ENCODE measurements at regions not wholly inside any gene's neighbourhood (a gene's known extent, or its start where the extent isn't known, plus 50 kb on each side); places are given as distances from the start of the nearest gene placed in this dataset.

DNA sequence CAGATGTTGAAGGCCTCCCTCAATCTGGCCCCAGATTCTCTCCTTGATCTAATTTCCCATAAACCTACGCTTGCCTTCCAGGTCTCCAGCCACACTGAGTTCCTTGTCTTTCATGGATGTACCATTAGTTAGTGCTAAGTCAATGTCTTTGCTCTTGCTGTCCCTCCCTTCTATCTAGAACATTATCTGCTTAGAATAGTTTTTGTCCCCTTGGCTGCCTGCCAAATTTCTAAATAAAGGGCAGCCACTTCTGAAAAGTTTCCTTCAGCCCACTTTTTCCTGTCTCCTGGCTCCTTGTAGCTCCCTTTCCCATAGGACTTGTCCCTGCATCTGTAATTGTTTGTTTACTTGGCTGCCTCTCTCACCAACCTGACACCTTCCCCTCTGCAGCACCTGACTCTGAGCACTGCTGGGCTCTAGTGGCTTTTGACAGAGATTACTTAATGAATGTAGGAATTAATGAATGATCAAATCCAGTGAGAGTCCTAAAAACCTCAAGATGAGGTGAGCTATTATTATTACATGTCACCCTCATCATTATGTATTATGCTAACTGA, 58.3 kb downstream of the CXCL12 start:
- H3K9me3 ChIP-seq (ENCODE audit: control insufficient read depth, insufficient read depth, low read depth, low read length), result no peaks in the 10 kb centered on the region
- no peak overlapping the region for H3K9ac ChIP-seq (ENCODE audit: low read length)
- no peaks in the 10 kb centered on the region for H3K4me1 ChIP-seq (ENCODE audit: control insufficient read depth, insufficient read depth, low read length)
- H3K27me3 ChIP-seq (ENCODE audit: control insufficient read depth, insufficient read depth, low read length), result no peaks in the 10 kb centered on the region
- H3K36me3 ChIP-seq (ENCODE audit: control insufficient read depth, insufficient read depth, low read length), result no peaks in the 10 kb centered on the region
- no peak overlapping the region for H3K27ac ChIP-seq (ENCODE audit: low read depth, low read length)
- H3K4me3 ChIP-seq (ENCODE audit: low read depth, low read length), result no peak overlapping the region

DNA sequence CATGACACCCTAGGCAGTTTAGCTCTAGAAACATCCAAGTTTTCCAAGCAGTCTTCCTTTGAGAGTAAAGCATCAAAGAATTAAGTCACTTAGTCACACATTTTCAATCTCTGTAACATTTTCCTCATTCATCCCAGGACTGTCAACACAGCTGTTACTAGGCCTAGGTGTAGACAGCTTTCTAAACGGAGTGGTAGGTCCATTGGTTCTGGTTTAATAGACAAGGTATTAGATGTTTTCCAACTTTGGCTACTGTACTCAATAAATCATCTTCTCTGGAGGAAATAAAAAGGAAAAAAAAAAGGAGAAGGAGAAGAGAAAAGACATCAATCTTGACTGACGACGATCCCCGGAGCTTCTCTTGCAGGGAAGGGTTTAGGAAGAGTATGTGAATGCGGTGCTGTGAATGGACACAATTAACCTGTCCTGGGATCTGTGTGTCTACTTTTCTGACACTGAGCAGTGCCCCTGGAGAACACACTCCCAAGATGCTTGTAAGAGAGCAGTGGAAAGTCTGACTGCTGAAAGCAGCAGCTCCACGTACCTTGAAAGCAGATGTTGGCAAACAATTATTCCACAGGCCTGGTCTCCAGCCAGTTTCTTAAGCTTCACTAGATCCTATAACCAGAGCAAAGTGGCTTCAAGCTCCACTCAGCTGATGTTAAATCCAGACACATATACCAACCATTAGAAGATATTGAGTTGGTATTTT, 59.1 kb downstream of the CXCL12 start:
- Histone ChIP-seq H3K27me3 (ENCODE audit: control insufficient read depth, insufficient read depth, low read length) (no peaks in the 10 kb centered on the region), H3K27ac (ENCODE audit: low read depth, low read length) (no peak overlapping the region), H3K9ac (ENCODE audit: low read length) (no peak overlapping the region), H3K4me1 (ENCODE audit: control insufficient read depth, insufficient read depth, low read length) (no peaks in the 10 kb centered on the region), H3K9me3 (ENCODE audit: control insufficient read depth, insufficient read depth, low read depth, low read length) (no peaks in the 10 kb centered on the region), H3K4me3 (ENCODE audit: low read depth, low read length) (no peak overlapping the region), H3K36me3 (ENCODE audit: control insufficient read depth, insufficient read depth, low read length) (no peaks in the 10 kb centered on the region)

DNA sequence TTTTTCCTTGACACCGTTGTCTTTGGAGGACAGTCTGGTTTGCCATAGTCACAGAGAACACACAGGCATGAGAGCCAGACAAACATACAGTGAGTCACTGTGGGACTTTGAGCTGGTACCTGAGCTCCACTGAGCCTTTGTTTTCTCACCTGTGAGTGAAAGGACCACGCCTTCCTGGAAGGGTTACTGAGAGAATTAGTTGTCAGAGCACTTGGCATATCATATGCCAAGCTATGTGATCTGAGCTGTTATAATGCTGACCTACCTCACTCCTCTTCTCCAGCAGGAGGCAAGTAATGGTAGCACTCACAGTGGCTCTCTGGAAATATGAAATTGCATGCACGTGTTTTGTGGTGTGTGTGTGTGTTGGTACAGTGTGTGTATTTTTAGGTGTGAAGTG, 59.7 kb downstream of the CXCL12 start:
- Histone ChIP-seq H3K36me3 (ENCODE audit: control insufficient read depth, insufficient read depth, low read length) (no peaks in the 10 kb centered on the region), H3K27me3 (ENCODE audit: control insufficient read depth, insufficient read depth, low read length) (no peaks in the 10 kb centered on the region), H3K9me3 (ENCODE audit: control insufficient read depth, insufficient read depth, low read depth, low read length) (no peaks in the 10 kb centered on the region), H3K27ac (ENCODE audit: low read depth, low read length) (no peak overlapping the region), H3K9ac (ENCODE audit: low read length) (no peak overlapping the region), H3K4me1 (ENCODE audit: control insufficient read depth, insufficient read depth, low read length) (no peaks in the 10 kb centered on the region), H3K4me3 (ENCODE audit: low read depth, low read length) (no peak overlapping the region)

DNA sequence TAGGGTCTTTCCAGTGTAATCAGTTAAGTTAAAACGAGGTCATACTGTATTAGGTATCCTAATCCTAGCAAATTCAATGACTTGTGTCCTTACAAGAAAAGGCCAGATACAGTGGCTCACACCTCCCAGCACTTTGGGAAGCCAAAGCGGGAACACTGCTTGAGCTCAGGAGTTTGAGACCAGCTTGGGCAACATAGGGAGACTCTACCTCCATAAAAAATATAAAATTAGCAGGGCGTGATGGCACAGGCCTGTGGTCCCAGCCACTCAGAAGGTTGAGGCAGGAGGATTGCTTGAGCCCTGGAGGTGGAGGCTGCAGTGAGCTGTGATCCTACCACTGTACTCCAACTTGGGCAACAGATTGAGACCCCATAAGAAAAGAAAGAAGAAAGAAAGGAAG, 61.1 kb downstream of the CXCL12 start:
- Histone ChIP-seq H3K27ac (ENCODE audit: low read depth, low read length) (no peak overlapping the region), H3K27me3 (ENCODE audit: control insufficient read depth, insufficient read depth, low read length) (no peaks in the 10 kb centered on the region), H3K4me1 (ENCODE audit: control insufficient read depth, insufficient read depth, low read length) (no peaks in the 10 kb centered on the region), H3K9ac (ENCODE audit: low read length) (no peak overlapping the region), H3K36me3 (ENCODE audit: control insufficient read depth, insufficient read depth, low read length) (no peaks in the 10 kb centered on the region), H3K9me3 (ENCODE audit: control insufficient read depth, insufficient read depth, low read depth, low read length) (no peaks in the 10 kb centered on the region), H3K4me3 (ENCODE audit: low read depth, low read length) (no peak overlapping the region)

DNA sequence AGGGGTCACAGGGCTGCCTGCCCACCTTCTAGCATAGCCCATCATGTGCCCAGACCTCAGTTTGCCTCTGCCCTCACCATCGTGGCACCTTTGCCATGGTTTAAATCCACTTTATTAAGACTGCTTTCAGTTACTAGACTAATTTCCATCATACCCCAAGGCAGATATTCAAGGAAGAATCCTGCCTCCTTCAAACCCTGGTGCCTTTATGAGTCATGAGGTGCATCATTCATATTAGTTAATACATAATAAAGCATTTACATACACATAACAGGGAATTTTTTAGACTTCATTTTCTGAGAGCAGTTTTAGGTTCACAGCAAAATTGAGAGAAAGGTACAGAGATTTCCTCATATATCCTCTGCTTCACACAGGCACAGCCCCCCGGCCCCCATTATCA, 62.8 kb downstream of the CXCL12 start:
- H3K36me3 ChIP-seq (ENCODE audit: control insufficient read depth, insufficient read depth, low read length), result no peaks in the 10 kb centered on the region
- H3K4me3 ChIP-seq (ENCODE audit: low read depth, low read length), result no peak overlapping the region
- no peaks in the 10 kb centered on the region for H3K27me3 ChIP-seq (ENCODE audit: control insufficient read depth, insufficient read depth, low read length)
- H3K9me3 ChIP-seq (ENCODE audit: control insufficient read depth, insufficient read depth, low read depth, low read length), result no peaks in the 10 kb centered on the region
- no peak overlapping the region for H3K9ac ChIP-seq (ENCODE audit: low read length)
- H3K27ac ChIP-seq (ENCODE audit: low read depth, low read length), result no peak overlapping the region
- H3K4me1 ChIP-seq (ENCODE audit: control insufficient read depth, insufficient read depth, low read length), result peaks cover under 1% of the 10 kb centered on the region; the same call in 1 of the 2 replicates

DNA sequence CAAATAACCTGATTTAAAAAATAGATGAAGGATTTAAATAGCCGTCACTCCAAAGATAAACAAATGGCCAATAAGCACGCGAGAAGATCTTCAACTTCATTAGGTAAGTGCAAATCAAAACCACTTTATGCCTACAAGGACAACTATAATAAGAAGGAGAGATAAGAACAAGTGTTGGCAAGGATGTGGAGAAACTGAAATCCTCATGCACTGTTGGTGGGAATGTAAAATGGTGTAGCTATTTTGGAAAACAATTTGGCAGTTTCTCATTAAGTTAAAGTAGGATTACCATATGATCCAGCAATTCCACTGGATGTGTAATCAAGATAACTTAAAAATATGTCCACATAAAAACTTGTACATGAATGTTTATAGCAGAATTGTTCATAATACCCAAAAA, 64.1 kb downstream of the CXCL12 start:
- Histone ChIP-seq H3K4me3 (ENCODE audit: low read depth, low read length) (no peak overlapping the region), H3K9ac (ENCODE audit: low read length) (no peak overlapping the region), H3K9me3 (ENCODE audit: control insufficient read depth, insufficient read depth, low read depth, low read length) (no peaks in the 10 kb centered on the region), H3K27me3 (ENCODE audit: control insufficient read depth, insufficient read depth, low read length) (no peaks in the 10 kb centered on the region), H3K4me1 (ENCODE audit: control insufficient read depth, insufficient read depth, low read length) (peaks cover 8% of the 10 kb centered on the region; the same call in 1 of the 2 replicates), H3K36me3 (ENCODE audit: control insufficient read depth, insufficient read depth, low read length) (no peaks in the 10 kb centered on the region), H3K27ac (ENCODE audit: low read depth, low read length) (no peak overlapping the region)

DNA sequence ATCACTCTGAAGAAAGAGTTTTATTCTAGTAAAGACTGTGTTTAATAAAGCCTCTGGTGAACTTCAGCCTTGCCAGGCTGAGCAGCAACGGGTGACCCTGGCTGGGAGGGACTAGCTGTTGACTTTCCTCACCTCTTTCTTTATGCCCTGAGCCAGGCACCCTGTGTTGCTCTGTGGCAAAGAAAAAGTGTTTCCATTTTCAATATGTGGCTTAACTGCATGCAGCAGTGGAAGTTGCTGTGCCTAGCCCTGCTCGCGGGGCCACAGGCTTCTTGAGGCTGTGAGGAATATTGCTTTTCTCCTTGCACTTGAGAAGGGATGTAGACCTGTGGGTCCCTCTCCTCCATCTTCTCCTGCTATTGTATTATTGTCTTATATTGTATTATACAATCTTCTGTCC, 67.0 kb downstream of the CXCL12 start:
- no peaks in the 10 kb centered on the region for H3K9me3 ChIP-seq (ENCODE audit: control insufficient read depth, insufficient read depth, low read depth, low read length)
- peaks cover 8% of the 10 kb centered on the region; the same call in 1 of the 2 replicates for H3K4me1 ChIP-seq (ENCODE audit: control insufficient read depth, insufficient read depth, low read length)
- no peak overlapping the region for H3K9ac ChIP-seq (ENCODE audit: low read length)
- H3K36me3 ChIP-seq (ENCODE audit: control insufficient read depth, insufficient read depth, low read length), result no peaks in the 10 kb centered on the region
- no peak overlapping the region for H3K4me3 ChIP-seq (ENCODE audit: low read depth, low read length)
- 0 out of 2 replicates have a peak, but pooled peaks cover under 1% of the 10 kb centered on the region for H3K27me3 ChIP-seq (ENCODE audit: control insufficient read depth, insufficient read depth, low read length)
- H3K27ac ChIP-seq (ENCODE audit: low read depth, low read length), result no peak overlapping the region

DNA sequence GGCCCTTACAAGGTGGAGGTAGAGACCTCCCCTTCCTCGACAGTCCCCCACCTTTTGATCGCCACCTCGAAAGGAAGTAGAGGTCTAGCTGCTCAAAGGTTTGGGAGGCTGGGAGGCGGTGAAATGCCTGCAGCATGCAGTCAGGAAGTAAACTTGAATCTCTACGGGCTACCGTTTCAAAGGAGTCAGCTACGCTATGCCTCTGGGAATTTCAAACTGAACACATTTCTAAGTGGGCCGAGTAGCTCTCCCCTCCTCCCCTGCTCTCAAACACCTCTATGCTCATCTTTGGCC, 68.0 kb downstream of the CXCL12 start:
- Histone ChIP-seq H3K27ac (ENCODE audit: low read depth, low read length) (no peak overlapping the region), H3K9ac (ENCODE audit: low read length) (no peak overlapping the region), H3K36me3 (ENCODE audit: control insufficient read depth, insufficient read depth, low read length) (no peaks in the 10 kb centered on the region), H3K4me1 (ENCODE audit: control insufficient read depth, insufficient read depth, low read length) (peaks cover 8% of the 10 kb centered on the region; the same call in 1 of the 2 replicates), H3K9me3 (ENCODE audit: control insufficient read depth, insufficient read depth, low read depth, low read length) (no peaks in the 10 kb centered on the region), H3K4me3 (ENCODE audit: low read depth, low read length) (peak overlapping the region; percentile 43), H3K27me3 (ENCODE audit: control insufficient read depth, insufficient read depth, low read length) (peaks cover 11% of the 10 kb centered on the region)

DNA sequence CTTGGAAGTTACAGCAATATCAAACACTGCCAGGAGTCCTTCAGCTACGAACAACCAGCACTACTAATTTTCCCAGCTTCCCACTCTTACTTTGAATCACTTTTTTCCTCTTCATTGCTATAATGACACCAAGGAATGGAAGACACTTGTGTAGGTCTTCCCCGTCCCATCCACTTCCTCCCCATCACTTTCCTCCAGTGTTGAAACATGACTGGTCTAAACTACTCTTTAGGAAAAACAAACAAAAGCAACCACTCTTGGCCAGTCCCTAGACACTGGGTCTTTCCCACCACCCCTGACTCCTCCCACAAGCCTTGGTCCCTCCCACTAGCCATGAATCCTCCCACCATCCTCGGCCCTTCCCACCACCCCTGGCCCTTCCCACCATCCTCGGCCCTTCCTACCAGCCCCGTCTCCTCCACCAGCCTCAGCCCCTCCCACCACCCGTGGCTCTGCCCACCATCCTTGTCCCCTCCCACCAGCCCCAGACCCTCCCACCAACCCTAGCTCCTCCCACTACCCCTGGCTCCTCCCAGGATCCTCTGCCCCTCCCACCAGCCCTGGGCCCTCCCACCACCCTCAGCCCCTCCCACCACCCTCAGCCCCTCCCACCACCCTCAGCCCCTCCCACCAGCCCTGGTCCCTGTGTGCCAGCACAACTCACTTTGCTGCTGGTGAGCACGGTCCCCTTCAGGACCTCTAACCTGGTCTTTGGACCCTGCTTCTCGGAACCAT, 68.5 kb downstream of the CXCL12 start:
- Histone ChIP-seq H3K9ac (ENCODE audit: low read length) (no peak overlapping the region), H3K27me3 (ENCODE audit: control insufficient read depth, insufficient read depth, low read length) (peaks cover 16% of the 10 kb centered on the region), H3K36me3 (ENCODE audit: control insufficient read depth, insufficient read depth, low read length) (no peaks in the 10 kb centered on the region), H3K4me3 (ENCODE audit: low read depth, low read length) (peak overlapping the region; percentile 43), H3K9me3 (ENCODE audit: control insufficient read depth, insufficient read depth, low read depth, low read length) (no peaks in the 10 kb centered on the region), H3K27ac (ENCODE audit: low read depth, low read length) (no peak overlapping the region), H3K4me1 (ENCODE audit: control insufficient read depth, insufficient read depth, low read length) (peaks cover 10% of the 10 kb centered on the region)

DNA sequence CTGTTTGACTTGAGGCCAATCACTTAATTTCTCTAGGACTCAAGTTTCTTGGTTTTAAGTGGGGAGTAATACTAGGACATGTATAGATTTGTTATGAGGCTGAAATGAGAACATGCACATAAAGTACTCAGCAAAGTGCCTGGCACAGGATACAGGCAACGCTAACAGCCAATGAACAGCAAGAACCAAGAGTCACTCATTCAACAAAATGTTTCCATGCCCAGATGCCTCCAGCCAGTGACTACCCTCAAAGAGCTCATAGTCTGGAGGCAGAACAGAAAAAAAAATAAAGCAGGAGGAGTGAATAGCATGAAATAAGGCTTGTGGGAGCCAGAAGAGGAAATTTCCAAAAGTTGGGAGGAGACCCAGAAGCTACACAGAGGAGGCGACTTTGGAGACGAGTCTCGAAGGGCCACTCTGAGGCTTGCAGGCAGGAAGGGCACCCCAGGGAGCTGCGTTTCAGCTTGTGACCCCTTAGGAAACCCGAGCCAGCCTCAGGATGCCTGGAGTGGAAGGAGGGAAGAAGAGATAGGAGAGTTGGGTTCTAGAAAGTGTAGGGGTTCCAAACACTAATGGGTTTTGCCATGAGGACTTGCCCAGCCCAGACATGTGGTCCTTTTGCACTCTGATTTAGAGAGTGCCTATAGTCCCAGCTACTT, 70.0 kb downstream of the CXCL12 start:
- Histone ChIP-seq H3K4me3 (ENCODE audit: low read depth, low read length) (no peak overlapping the region), H3K27ac (ENCODE audit: low read depth, low read length) (no peak overlapping the region), H3K9ac (ENCODE audit: low read length) (no peak overlapping the region), H3K4me1 (ENCODE audit: control insufficient read depth, insufficient read depth, low read length) (peaks cover 19% of the 10 kb centered on the region), H3K36me3 (ENCODE audit: control insufficient read depth, insufficient read depth, low read length) (no peaks in the 10 kb centered on the region), H3K9me3 (ENCODE audit: control insufficient read depth, insufficient read depth, low read depth, low read length) (no peaks in the 10 kb centered on the region), H3K27me3 (ENCODE audit: control insufficient read depth, insufficient read depth, low read length) (peaks cover 28% of the 10 kb centered on the region)

DNA sequence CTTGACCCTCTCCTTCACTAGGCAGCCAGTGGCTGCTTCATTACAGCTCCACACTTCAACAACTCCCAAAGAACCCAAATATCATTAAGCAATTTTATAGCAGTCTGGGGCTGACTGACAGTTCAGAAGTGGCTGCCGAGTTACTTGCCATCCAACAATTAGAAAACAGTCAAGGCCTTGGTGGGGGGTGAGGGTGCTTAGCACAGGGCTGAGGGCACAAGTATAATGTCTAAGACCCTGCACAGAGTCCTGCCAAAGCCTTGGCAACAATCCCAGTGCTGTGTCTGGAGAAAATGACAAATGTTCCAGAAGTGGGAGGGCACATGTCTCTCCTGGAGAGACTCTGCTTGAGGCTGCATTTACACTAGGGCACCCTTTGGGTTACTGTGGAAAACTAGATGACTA, 71.1 kb downstream of the CXCL12 start:
- Histone ChIP-seq H3K9ac (ENCODE audit: low read length) (no peak overlapping the region), H3K27ac (ENCODE audit: low read depth, low read length) (no peak overlapping the region), H3K9me3 (ENCODE audit: control insufficient read depth, insufficient read depth, low read depth, low read length) (no peaks in the 10 kb centered on the region), H3K4me1 (ENCODE audit: control insufficient read depth, insufficient read depth, low read length) (peaks cover 19% of the 10 kb centered on the region), H3K36me3 (ENCODE audit: control insufficient read depth, insufficient read depth, low read length) (no peaks in the 10 kb centered on the region), H3K4me3 (ENCODE audit: low read depth, low read length) (no peak overlapping the region), H3K27me3 (ENCODE audit: control insufficient read depth, insufficient read depth, low read length) (peaks cover 33% of the 10 kb centered on the region)

All from HUES6 (cell line).